ENCODE measurements at regions not wholly inside any gene's neighbourhood (a gene's known extent, or its start where the extent isn't known, plus 50 kb on each side); places are given as distances from the start of the nearest gene placed in this dataset.

GRCh38 chr9:102439583-102439982 is 555.5 kb upstream of the CYLC2 start:
- no peak for TF ChIP-seq CTCF (IDR thresholded peaks at IDR 0.05)
- no peak for TF ChIP-seq POLR2A (IDR thresholded peaks at IDR 0.05)

Measured in uterus (tissue), 2 donors.